ENCODE measurements at regions not wholly inside any gene's neighbourhood (a gene's known extent, or its start where the extent isn't known, plus 50 kb on each side); places are given as distances from the start of the nearest gene placed in this dataset.

DNA sequence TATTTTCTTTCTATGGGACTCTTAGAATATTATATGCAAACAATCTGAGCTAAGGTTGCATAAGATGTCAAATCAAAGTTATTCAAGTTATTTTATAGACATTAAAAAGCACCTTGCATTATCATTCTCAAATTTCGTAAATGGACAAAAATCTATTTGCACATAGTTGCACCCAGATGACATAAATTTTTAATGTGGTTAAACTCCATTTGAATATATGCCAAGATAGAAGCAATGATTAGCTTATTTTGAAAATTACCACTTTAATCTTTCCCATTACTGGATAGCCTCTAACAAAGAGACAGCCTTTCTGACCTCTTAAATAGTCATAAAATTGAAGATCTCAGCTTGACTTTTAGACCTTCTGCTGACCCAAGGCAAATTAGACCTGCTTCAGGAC is 386.8 kb downstream of the RAPGEF2 start:
- H3K9ac ChIP-seq (ENCODE audit: insufficient read depth in 1 of 2, low read length in 2 of 2), result no peak overlapping the region
- WGBS, 2 donors, result 63 to 77% methylated on average over 1 of the region's 1 CpG
- no peaks in the 10 kb centered on the region for H3K36me3 ChIP-seq (ENCODE audit: control insufficient read depth in 4 of 4, insufficient read depth in 4 of 4, low read length in 4 of 4)
- no peak overlapping the region for H3K27ac ChIP-seq (ENCODE audit: low read depth in 1 of 2, low read length in 1 of 2)
- H3K9me3 ChIP-seq (ENCODE audit: control insufficient read depth in 4 of 4, insufficient read depth in 3 of 4, low read length in 3 of 4), result peaks cover 0 to 5% (median 2%) of the 10 kb centered on the region in 4 donors
- DNase-seq, result no peak
- TF ChIP-seq CTCF (IDR thresholded peaks at IDR 0.05; ENCODE audit: control extremely low read depth, extremely low read depth), result no peak
- ATAC-seq (ENCODE audit: insufficient read depth, low FRiP score), result no peak
- H3K4me3 ChIP-seq, result no peak overlapping the region
- H3K4me1 ChIP-seq (ENCODE audit: control insufficient read depth in 5 of 5, insufficient read depth in 5 of 5, low read length in 5 of 5), result peaks cover 0 to 3% (median 0%) of the 10 kb centered on the region in 5 donors
- no peaks in the 10 kb centered on the region for H3K27me3 ChIP-seq (ENCODE audit: control insufficient read depth in 3 of 3, insufficient read depth in 3 of 3, low read length in 2 of 3)

DNA sequence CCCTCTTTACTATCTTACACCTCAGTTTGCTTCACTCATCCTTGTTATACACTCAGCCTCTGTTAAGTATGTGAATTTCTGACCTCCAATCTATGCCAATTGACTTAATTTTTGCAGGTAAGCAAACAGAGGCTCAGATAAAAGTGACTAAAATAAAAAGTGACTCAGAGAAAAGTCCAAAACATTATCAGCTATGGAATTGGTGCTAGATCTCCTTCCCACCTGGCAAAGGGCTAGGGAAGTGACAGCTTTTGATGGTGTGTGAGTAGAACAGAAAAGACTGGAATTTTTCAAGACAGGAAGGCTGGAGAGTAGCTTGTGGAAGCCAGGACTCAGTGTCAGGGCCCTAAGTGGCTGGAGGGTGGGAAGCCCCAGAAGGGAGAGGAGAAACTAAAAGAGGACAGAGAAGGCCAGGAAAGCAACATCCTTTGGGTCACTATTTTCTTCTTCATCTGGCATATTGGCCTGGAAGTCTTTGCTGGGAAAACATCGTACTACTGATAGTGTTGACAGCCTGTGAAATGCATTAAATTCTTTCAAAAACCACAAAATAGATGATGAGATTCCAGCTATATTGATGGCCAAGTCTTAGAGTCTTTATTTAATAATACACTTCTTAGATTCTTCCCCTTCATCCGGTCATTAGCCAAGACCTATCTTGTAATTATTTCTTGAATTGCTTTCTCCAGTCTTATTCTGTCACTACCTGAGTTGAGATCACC is 392.8 kb downstream of the RAPGEF2 start:
- Histone ChIP-seq H3K9me3 (ENCODE audit: control insufficient read depth in 4 of 4, insufficient read depth in 3 of 4, low read length in 3 of 4) (peaks cover 0 to 5% (median 2%) of the 10 kb centered on the region in 4 donors), H3K27ac (ENCODE audit: low read depth in 1 of 2, low read length in 1 of 2) (no peak overlapping the region), H3K4me1 (ENCODE audit: control insufficient read depth in 5 of 5, insufficient read depth in 5 of 5, low read length in 5 of 5) (peaks cover 0 to 15% (median 0%) of the 10 kb centered on the region in 5 donors), H3K9ac (ENCODE audit: insufficient read depth in 1 of 2, low read length in 2 of 2) (no peak overlapping the region), H3K4me3 (no peak overlapping the region), H3K27me3 (ENCODE audit: control insufficient read depth in 3 of 3, insufficient read depth in 3 of 3, low read length in 2 of 3) (no peaks in the 10 kb centered on the region), H3K36me3 (ENCODE audit: control insufficient read depth in 4 of 4, insufficient read depth in 4 of 4, low read length in 4 of 4) (no peaks in the 10 kb centered on the region)
- ATAC-seq (ENCODE audit: insufficient read depth, low FRiP score) (no peak), DNase-seq (no peak)
- no peak for TF ChIP-seq CTCF (IDR thresholded peaks at IDR 0.05; ENCODE audit: control extremely low read depth, extremely low read depth)
- WGBS, 2 donors, result 76 to 90% methylated on average over 2 of the region's 2 CpGs

DNA sequence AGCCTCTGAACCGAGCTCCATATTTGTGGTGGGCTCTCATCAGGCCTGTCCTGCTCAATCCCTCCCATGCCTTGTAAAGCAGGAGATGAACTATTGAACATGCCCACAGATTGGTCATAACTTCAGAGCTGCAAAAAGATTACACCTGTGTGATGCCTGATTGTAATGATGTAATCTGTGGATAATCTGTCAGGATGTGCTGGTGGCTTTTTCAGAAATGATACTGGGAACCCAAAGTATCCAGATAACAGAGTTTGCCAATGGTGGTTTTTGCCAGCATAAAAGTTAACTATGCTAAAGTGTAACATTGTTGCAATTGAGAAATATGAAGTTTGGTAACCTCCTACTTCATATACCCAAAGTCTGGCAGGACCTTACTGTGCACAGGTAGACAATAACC is 393.4 kb downstream of the RAPGEF2 start:
- no peak for ATAC-seq (ENCODE audit: insufficient read depth, low FRiP score)
- no peak overlapping the region for H3K9ac ChIP-seq (ENCODE audit: insufficient read depth in 1 of 2, low read length in 2 of 2)
- no peak overlapping the region for H3K27ac ChIP-seq (ENCODE audit: low read depth in 1 of 2, low read length in 1 of 2)
- no peak for DNase-seq
- H3K9me3 ChIP-seq (ENCODE audit: control insufficient read depth in 4 of 4, insufficient read depth in 3 of 4, low read length in 3 of 4), result peaks cover 0 to 5% (median 2%) of the 10 kb centered on the region in 4 donors
- H3K27me3 ChIP-seq (ENCODE audit: control insufficient read depth in 3 of 3, insufficient read depth in 3 of 3, low read length in 2 of 3), result no peaks in the 10 kb centered on the region
- TF ChIP-seq CTCF (IDR thresholded peaks at IDR 0.05; ENCODE audit: control extremely low read depth, extremely low read depth), result no peak
- no peak overlapping the region for H3K4me3 ChIP-seq
- no peaks in the 10 kb centered on the region for H3K36me3 ChIP-seq (ENCODE audit: control insufficient read depth in 4 of 4, insufficient read depth in 4 of 4, low read length in 4 of 4)
- WGBS, 2 donors, result 73 to 94% methylated on average over 1 of the region's 1 CpG
- peaks cover 0 to 15% (median 0%) of the 10 kb centered on the region in 5 donors for H3K4me1 ChIP-seq (ENCODE audit: control insufficient read depth in 5 of 5, insufficient read depth in 5 of 5, low read length in 5 of 5)

Data from lung (tissue), 11 donors.